ENCODE measurements at regions not wholly inside any gene's neighbourhood (a gene's known extent, or its start where the extent isn't known, plus 50 kb on each side); places are given as distances from the start of the nearest gene placed in this dataset.

DNA sequence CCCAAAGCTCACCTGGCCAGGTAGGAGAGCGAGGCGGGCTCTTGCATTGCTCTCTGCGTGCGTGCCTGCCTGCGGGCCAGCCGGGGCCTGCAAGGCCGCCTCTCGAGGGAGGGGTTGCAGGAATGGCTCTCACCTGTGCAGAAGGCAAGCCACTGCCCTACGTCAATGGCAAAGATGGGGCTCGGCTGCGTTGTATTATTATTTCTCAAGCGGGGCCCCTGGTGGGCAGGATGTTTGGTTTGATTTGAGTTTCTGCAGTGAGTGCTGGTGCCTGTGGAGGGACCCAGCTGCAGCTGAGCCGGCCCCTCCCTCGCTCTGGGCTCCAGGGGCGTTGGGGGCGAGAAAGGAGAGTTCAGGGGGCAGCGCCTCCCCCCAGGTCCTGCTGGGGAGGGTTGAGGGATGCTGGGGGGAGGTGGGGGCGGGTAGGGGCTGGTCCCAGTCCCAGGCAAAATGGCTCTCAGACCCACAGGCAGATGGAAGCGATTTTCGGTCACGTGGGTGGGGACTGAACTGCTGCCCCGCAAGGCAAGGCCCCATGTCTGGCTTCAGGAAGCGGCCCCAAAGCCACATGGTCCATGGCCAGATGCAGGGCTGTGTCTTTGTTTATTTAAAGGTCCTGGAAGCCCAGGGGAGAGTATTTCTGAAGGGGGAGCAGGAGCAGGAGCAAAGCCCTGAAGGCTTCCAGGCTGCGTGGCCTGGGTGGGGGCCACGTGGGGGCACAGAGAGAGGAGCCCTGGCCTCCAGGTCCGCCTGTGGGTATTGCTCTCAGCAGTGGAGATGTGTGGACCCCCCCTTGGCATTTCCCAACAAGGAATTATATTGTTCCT, 338.8 kb downstream of the SEC14L1 start:
- DNase-seq, result no peak

DNA sequence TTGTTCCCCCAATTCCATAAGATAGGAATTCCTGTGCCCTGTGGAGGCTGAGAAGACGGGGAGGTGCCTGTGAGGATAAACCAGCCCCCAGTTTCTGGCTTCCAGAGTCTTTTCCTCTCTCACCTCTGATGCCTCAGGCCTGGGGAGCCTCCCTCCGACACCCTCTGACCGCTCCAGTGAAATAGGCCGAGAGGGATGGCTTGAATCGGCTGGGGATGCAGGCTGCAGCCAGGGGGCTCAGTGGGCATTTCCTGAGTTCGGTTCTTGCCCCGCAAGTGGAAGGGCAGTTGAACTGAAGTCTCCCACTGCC, 339.4 kb downstream of the SEC14L1 start:
- DNase-seq, result no peak

DNA sequence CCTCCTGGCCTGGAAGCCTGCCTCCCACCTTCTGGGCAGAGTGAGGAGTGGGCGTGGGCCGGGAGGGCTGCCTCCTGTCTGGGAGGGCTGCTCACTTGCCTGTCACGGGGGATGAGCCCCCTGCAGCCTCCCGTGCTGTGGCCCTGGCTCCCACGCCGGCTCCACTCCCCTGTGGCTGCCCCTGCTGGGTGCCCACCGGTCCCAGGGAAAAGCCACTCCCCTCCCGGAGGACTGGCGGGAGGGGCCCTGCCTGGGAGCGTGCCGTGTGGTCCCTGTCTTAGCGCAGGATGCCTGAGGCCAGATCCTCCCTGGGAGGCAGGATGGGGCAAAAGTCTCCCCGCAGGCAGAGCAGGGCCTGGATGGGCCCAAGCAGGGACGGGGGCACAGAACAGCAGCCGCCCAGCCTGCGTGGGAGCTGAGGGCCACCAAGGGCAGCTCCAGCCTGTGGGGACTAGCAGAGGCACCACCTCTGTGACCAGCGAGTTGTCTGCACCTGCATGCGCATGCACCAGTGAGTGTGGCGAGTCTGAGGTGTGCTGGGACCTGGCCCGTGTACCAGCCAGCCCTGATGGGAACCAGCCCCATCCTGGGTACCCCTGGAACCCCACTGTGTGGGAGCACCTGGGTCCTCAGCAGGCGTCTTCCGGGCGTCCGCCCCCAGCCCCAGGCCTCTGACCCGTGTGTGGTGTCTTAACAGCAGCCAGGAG, 339.9 kb downstream of the SEC14L1 start:
- DNase-seq, result no peak

DNA sequence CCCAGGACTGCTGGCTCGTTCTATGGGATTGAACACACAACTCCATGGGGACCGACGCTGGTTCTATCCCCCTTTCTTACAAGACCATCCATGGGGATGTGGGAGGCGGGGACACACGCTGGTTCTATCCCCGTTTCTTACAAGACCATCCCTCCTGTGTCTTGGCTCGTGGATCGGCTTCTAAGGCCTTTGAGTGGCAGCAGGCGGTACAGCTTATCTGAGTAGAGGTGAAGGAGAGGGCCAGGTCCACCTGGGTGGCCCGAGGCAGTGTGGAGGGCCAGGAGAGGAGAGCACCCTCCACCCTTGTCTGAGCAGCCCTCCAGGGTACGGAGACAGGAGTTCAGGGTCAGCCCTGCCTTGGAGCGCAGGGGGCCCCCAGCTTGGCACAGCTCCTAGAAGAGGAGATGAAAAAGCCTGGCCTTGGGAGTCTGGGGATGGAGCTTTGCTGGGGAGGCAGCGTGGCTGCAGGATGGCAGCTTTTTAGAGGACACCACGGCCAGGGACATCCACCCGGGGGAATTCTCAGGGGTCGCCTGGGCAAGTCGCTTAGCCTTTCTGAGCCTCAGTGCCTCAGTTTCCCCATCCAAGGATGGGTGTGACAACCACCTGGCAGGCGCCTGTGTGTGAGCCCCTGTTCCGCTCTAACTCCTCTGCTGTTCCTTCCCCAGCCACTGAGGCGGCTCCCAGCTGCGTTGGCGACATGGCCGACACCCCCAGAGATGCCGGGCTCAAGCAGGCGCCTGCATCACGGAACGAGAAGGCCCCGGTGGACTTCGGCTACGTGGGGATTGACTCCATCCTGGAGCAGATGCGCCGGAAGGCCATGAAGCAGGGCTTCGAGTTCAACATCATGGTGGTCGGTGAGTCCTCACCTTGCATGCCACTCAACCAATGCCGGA, 341.0 kb downstream of the SEC14L1 start:
- no peak for DNase-seq

DNA sequence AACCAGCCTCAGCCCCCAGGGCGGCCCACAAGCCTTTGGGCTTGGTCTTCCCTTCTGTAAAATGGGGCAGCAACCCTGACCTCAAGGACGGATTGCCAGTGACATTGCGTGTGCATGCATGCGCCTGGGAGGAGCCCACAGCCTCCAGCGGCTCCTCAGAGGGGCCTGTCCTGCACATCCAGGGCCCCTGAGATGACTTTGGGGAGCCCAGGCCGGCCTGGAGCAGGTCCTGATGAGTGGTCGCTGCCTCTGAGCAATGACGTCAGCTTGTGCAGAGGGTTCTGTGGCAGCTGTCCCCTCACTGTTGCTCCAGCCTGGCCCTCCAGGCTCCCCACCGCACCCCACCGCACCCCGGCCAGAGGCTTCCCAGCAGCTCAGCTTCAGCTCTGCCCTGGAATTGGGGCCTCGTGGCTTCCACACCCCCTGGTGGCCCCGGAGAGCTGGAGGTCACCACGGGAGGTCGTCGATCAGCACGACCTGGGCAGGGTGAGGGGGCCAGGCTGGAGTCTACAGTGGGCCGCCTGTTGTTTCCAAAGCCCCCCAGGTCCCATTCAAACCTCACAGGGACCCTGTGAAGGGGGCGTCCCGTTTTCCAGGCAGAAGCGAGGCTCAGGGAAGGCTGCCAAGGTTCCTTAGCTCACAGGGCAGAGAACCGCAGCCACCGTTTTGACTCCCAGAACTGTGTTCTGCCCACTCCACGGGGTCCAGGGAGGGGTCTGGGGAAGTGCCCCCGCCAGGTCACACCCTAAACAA, 341.8 kb downstream of the SEC14L1 start:
- DNase-seq, result no peak

DNA sequence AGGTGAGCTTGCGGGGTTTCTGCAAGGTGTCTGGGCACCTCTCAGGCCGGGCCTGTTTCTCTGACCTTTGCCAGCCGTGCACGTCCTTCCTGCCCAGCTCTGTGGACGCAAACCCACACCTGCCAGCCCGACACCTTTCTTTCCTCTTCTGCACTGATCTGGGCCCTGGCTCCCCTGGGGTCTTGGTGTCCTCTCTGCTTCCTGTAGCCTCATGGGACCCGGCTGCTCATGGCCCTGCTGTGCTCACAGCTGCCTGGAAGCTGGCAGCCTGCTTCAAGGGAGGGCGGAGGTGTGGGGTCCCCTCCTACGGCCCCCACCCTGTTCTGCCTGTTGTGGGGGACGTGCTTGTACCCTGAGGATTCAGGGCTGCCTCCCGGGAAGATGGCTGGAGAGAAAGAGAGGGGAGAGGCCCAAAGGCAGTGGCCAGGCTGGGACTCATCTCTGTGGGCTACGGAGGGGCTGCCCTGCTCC, 342.4 kb downstream of the SEC14L1 start:
- DNase-seq, result no peak

DNA sequence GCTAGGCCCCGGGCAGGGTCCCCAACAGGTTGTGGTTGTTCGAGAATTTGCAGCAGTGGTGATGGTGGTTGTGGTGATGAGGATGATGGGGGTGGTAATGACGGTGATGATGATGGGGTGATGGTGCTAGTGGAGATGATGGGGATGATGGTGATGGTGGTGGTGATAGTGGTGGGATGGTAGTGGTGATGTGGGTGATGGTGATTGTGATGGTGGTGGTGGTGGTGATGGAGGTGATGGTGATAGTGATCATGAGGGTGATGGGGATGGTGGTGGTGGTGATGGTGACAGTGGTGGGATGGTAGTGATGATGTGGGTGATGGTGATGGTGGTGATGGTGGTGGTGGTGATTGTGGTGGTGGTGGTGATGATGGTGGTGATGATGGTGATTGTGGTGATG, 343.3 kb downstream of the SEC14L1 start:
- no peak for DNase-seq

DNA sequence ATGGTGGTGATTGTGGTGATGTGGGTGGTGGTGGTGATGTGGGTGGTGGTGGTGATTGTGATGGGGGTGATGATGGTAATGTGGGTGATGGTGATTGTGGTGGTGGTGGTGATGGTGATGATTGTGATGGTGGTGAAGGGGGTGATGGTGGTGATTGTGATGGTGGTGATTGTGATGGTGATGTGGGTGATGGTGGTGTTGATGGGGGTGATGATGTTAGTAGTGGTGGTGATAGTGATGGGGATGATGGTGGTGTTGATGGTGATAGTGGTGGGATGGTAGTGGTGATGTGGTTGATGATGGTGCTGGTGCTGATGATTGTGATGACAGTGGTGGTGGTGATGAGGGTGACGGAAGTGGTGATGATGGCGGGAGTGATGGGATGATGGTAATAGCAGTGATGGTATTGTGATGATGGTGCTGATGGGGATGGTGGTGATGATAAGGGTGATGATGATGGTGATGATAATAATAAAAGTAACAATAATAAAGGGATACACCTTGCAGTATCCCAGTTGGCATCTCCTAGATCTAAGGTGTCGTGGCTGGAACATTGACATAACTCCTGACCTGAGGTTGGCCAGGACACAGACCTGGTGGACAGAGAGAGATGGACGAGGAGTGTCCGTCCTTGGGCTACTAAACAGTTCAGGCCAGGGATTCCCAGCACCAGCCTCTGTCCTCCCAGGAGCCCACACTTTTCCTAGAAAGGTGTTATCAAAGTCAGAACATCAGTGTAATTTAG, 344.5 kb downstream of the SEC14L1 start:
- DNase-seq, result no peak

DNA sequence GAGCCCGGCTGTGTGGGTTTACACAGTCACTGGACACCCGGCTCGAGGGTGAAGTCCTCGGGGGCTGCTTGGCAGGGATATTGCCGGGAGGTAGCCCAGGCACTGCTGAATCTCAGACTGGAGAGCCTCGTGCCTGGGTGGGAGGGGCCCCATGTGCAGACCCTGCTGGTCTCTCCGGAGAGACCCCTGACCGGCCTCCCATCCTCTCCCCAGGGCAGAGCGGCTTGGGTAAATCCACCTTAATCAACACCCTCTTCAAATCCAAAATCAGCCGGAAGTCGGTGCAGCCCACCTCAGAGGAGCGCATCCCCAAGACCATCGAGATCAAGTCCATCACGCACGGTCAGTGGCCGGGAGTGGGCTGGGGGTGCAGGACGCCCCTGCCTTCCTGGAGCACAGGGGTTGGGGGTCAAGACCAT, 346.5 kb downstream of the SEC14L1 start:
- DNase-seq, result no peak

DNA sequence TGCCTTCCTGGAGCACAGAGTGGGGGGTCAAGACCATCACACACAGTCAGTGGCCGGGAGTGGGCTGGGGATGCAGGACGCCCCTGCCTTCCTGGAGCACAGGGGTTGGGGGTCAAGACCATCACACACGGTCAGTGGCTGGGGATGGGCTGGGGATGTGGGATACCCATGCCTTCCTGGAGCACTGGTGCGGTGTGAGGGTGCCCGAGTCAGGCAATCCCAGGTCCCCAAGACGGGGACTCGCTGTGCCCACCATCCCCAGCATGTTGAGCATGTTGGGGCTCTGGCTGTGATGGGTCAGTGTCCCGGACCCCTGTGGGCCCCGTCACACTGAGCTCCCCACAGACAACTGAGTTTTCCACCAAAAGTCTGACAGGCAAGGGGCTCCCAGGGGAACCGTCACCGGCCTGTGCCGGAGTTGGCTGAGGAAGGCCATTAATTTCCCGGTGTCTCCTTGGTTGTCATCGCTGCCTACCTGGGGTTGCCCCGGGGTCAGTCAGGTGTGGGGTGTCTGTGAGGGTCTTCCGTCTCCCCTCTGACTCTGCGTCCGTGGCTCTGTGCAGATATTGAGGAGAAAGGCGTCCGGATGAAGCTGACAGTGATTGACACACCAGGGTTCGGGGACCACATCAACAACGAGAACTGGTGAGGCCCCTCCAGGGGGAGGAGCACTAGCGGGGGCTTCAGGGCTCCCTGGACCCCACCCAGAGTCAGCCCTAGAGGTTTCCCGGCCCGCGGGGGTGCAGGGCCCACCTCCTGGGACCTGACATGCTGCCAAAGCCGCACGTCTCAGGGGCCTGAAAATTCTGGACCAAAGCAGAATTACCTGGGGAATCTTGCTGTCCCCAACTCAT, 347.1 kb downstream of the SEC14L1 start:
- DNase-seq, result no peak

DNA sequence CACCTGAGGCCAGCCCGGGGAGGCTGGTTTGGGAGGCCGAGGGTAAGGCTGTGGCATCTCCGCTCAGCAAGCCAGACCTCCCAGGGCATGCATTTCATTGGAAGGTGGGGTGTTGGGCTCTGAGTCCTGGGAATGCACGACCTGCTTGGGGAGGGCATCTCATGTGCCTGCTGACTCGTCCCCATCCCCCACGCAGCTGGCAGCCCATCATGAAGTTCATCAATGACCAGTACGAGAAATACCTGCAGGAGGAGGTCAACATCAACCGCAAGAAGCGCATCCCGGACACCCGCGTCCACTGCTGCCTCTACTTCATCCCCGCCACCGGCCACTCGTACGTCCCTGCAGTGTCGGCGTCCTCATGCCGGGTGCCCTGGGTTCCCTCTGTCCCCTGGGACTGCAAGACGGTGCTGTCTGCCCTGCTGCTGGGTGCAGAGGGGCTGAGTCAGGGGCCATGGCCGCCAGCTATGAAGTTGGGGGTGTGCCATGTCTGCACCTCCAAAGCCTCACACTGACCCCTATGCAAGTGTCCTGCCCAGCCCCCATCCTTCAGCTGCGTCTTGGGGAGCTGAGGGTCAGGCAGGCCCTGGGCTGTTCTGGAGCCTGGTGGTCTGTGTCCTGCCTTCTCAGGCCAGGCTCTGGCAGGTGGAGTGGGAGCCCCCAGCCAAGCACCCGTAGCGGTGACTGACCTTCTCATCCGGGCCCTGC, 347.9 kb downstream of the SEC14L1 start:
- no peak for DNase-seq

DNA sequence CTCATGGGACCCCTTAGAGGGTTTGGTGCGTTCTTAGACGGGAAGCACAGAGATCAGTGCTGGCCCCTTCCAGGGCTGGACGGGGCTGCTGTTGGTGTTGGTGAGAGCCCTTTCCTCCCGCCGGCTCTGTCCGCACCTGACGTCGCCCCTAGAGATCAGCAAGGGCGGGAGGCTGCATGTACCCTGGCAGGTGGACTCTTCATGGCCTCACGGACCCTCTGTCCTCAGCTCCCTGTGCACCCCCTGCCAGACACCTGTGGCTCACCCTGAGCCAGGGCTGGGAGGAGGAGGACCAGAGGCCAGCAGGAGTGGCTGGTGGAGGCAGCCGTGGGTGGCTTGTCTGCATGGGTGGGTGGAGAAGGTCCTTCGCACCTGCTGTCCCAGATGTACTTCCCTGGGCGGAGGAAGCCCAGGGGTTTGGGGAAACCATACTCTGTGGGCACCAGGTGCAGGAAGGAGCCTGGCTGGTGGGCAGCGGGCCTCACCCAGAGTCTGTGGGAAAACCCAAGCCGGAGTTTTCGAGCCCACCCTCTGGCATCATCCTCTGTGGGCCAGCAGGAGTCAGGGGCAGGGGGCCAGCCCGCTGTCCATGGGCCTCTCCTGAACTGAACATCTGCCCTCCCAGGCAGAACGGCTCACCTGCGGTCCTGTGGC, 348.6 kb downstream of the SEC14L1 start:
- no peak for DNase-seq

DNA sequence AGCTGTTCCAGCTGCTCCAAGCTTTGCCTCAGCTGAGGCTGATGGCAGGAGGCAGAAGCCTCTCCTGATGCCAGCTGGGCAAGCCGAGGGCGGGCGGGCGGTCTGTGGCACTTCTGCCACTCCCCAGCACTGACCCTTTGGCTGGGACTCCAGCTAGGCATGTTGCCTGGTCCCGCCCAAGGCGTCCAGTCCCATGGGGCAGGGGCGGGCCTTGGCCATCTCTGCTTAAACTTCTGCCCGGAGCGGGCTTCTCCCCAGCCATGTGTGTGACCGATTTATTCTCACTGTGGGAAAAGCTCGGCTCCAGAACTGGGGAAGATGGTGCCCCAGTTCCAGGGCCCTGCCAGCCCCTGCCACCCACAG, 349.1 kb downstream of the SEC14L1 start:
- DNase-seq, result no peak

DNA sequence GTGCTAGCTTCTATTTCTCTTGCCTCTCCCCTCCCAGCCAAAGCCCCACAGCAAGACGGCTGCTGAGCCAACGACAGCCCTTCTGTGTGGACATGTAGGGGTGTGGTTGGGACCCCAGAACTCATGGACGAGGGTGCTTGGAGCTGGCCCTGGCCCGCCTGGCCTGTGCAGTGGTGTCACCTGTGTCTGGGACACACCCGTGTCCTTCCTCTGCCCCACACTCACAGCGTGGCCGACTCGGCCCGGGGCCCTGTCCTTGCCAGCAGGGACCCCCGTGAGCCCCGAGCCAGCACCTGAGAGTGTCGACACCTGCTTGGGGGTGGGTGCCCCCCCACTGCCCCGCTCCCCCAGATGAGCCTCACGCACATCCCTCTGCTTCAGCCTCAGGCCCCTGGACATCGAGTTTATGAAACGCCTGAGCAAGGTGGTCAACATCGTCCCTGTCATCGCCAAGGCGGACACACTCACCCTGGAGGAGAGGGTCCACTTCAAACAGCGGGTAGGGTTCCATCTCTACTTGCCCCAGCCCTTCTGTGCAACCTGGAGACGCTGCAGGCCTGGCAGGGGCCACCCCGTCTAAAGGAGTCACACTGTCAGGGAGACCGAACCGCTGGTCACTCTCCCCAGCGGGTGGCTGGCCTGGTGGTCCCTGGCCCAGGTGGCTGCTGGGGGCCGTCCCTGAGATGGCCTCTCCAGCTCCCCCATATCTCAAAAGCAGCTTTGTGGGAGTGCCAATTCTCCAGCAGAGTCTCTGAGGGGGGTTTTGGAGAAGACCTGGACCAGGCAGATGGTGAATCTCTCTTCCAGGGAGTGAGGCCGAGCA, 349.8 kb downstream of the SEC14L1 start:
- DNase-seq, result no peak

DNA sequence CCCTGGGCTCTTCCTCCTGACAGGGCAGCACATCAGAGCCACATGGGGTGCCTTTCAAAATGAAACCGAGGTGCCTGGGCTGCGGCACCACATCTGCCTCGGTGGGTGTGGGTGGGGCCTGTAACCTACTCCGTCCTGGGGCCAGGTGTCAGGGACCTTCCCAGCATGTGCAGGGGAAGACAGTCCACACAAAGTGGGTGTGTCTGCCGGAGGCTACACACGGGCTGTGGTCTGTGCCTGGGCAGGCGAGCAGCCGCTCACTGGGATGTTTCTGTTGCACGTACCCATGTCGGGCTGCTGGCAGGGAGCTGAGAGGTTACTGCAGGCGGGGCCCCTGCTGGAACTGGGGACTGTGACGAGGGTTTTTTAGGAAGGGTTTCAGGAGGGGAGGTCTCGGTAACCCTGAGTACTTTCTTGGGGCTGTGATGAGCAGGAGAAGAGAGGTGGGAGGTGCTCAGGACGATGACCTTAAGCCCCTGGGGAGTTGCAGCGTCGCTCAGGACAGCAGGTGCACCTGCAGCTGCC, 351.2 kb downstream of the SEC14L1 start:
- no peak for DNase-seq

DNA sequence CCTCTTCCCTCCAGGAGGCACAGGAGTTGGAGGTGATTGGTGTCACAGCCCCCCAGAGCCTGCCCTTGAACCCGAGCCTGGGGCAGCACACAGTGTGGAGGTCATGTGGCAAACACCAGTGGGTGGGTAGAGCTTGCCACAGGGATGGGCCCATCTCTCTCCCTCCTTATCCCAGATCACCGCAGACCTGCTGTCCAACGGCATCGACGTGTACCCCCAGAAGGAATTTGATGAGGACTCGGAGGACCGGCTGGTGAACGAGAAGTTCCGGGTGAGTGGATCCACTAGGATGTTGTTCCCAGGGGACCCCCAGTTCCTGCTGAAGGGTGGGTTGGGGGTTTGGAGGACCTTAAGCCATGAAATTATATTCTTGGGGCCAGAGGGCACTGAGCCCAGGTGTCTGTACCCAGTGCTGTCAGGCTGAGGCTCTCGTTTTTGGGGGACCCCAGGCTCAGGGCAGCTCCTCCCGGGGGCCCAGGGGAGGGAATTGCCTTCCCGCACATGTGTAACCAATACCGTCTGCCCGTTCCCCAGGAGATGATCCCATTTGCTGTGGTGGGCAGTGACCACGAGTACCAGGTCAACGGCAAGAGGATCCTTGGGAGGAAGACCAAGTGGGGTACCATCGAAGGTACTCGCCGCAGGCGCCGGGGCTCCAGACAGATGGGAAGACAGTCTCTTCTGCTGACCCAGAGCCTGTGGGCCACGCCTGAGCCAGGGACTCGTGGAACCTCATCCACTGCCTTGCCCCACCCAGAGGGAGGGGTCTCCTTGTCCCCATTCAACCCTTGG, 351.9 kb downstream of the SEC14L1 start:
- no peak for DNase-seq

DNA sequence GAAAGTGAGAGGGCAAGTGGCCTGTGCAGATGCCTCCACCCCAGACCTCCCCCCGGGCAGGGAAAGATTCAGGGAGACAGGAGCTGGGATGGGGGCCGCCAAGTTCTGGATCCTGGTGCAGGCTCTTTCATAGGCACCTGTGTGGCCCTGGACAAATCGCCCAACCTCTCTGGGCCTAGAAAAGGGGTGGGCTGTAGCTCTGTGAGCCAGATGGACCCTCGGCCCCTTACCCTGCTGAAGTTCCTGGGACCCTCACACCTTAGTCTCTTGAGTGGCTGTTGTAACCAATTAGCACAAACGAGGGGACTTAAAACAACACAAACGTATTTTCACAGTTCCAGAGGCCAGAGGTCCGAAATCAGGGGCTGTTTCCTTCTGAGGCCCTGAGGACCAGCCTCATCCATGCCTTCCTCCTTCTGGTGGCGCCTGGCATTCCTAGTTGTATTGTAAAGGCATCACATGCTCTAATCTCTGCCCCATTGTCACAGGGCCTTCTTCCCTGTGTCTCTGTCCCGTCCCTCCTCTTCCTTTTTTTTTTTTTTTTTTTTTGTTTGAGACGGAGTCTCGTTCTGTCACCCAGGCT, 352.6 kb downstream of the SEC14L1 start:
- DNase-seq, result no peak

All from RPMI8226 (cell line).